Left lung (tissue), 4 donors: ENCODE measurements at regions not wholly inside any gene's neighbourhood (a gene's known extent, or its start where the extent isn't known, plus 50 kb on each side); places are given as distances from the start of the nearest gene placed in this dataset.
"Not testable (repeated sequence)": the region's sequence is repeated elsewhere in the genome, so short reads cannot be mapped to it uniquely, and the experiment has no call there.

Experiments used
- ATAC-seq: fragments of 200-7000 bp; cut with Tn5 transposase; one replicate; pipeline ENCODE4 v1.9.1; 2020; ENCODE audit warnings: moderate library complexity
- DNase-seq, 4 donors: peaks; one replicate each; pipeline ENCODE4 v3.0.0-alpha.2; 2013 to 2020
- H3K27ac ChIP-seq, 2 donors: fragments of 200-600 bp; sonication (generic) in 1 of 2; one replicate each; pipeline versions ENCODE4 v1.5.0 to v1.8.0; 2020 to 2021
- H3K27me3 ChIP-seq, 2 donors: fragments of 200-600 bp; sonication (generic) in 1 of 2; one replicate each; pipeline versions ENCODE4 v1.5.0 to v1.8.0; 2020 to 2021
- H3K36me3 ChIP-seq, 2 donors: fragments of 200-600 bp; sonication (generic) in 1 of 2; one replicate each; pipeline versions ENCODE4 v1.5.0 to v1.8.0; 2020 to 2021
- H3K4me1 ChIP-seq, 2 donors: fragments of 200-600 bp; one replicate each; pipeline ENCODE4 v1.8.0; 2021
- H3K4me3 ChIP-seq, 2 donors: fragments of 200-600 bp; sonication (generic) in 1 of 2; one replicate each; pipeline versions ENCODE4 v1.5.0 to v1.8.0; 2020 to 2021; ENCODE audit warnings: mild to moderate bottlenecking in 1 of 2
- H3K9me3 ChIP-seq, 2 donors: fragments of 200-600 bp; sonication (generic) in 1 of 2; one replicate each; pipeline versions ENCODE4 v1.5.0 to v1.8.0; 2020 to 2021
- intact Hi-C, 2 donors: fragments of 100-400 bp; cut with DNase I; formaldehyde crosslinking; loops; one replicate each; pipeline versions ENCODE4 v1.11.2 to v1.14.2; 2022
- TF ChIP-seq, protein P1 (sequence below), 2 donors: fragments of 200-600 bp; sonication (generic) in 1 of 2; IDR thresholded peaks; one replicate each; pipeline versions ENCODE4 v1.5.0 to v1.8.0; 2021; ENCODE audit warnings: antibody characterized with exemption in 2 of 2
- donor health status: DM: no; HTN: yes; CAD: no.
- donor health status: DM: no; HTN: no; CAD: no.

DNA sequence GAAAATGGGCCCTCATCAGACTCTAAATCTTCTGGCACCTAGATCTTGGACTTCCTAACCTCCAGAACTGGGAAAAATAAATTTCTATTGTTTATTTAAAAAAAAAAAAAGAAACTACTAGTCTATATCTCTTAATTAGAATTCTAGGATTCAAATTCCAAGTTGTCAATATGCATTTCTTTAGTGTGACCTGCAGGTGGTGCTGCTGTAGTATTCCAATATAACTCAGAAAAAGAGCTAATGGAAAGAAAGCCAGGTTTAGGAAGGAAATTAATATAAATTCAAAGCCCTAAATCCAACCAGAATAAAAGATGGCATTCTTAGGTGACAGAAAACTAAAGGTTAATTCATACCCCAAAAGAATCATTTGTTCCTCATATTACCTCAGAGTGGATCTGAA lies 80.0 kb upstream of the NALF2 start:
- H3K27ac ChIP-seq: no peak overlapping the region
- DNase-seq (peak in 1 of 4 donors; percentile 3), ATAC-seq (no peak)
- H3K27me3 ChIP-seq: peaks cover 0 to 7% of the 10 kb centered on the region in 2 donors
- intact Hi-C loops: no loop called here
- TF ChIP-seq, protein P1, sequence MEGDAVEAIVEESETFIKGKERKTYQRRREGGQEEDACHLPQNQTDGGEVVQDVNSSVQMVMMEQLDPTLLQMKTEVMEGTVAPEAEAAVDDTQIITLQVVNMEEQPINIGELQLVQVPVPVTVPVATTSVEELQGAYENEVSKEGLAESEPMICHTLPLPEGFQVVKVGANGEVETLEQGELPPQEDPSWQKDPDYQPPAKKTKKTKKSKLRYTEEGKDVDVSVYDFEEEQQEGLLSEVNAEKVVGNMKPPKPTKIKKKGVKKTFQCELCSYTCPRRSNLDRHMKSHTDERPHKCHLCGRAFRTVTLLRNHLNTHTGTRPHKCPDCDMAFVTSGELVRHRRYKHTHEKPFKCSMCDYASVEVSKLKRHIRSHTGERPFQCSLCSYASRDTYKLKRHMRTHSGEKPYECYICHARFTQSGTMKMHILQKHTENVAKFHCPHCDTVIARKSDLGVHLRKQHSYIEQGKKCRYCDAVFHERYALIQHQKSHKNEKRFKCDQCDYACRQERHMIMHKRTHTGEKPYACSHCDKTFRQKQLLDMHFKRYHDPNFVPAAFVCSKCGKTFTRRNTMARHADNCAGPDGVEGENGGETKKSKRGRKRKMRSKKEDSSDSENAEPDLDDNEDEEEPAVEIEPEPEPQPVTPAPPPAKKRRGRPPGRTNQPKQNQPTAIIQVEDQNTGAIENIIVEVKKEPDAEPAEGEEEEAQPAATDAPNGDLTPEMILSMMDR (IDR thresholded peaks at IDR 0.05): peak in 1 of 2 donors; percentile 29
- H3K36me3 ChIP-seq: no peaks in the 10 kb centered on the region
- no peaks in the 10 kb centered on the region for H3K4me1 ChIP-seq
- no peaks in the 10 kb centered on the region for H3K9me3 ChIP-seq
- no peak overlapping the region for H3K4me3 ChIP-seq

DNA sequence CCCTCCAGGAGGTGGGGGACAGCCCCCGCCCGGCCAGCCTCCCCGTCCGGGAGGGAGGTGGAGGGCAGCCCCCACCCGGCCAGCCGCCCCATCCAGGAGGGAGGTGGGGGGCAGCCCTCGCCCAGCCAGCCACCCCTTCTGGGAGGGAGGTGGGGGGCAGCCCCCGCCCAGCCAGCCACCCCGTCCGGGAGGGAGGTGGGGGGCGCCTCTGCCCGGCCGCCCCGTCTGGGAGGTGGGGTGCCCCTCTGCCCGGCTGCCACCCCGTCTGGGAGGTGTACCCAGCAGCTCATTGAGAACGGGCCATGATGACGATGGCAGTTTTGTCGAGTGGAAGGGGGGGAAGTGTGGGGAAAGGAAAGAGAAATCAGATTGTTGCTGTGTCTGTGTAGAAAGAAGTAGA lies 81.9 kb upstream of the NALF2 start:
- ATAC-seq, H3K27me3 ChIP-seq, H3K4me1 ChIP-seq, H3K9me3 ChIP-seq, H3K27ac ChIP-seq, H3K36me3 ChIP-seq, DNase-seq, H3K4me3 ChIP-seq, intact Hi-C loops: not testable (repeated sequence)

DNA sequence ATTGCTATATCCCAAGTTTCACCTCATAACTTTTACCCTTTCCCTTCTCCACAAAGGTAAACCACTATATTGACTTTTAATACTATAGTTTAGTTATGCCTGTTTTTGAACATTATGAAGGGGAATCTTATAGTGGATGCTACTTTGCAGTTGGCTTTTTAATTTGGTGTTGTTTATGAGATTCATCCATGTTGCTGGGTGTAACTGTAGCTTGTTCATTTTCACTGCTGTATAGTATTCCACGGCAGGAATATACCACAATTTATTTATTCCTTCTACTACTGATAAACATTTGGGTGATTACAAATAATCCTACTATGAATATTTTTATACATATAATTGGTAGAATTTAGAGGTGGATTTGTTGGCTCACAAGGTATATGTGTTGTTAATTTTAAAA lies 88.4 kb upstream of the NALF2 start:
- H3K27me3 ChIP-seq: no peaks in the 10 kb centered on the region
- H3K9me3 ChIP-seq: no peaks in the 10 kb centered on the region
- intact Hi-C loops: no loop called here
- no peak overlapping the region for H3K4me3 ChIP-seq
- no peak for DNase-seq
- no peak overlapping the region for H3K27ac ChIP-seq
- H3K4me1 ChIP-seq: no peaks in the 10 kb centered on the region
- no peaks in the 10 kb centered on the region for H3K36me3 ChIP-seq
- no peak for ATAC-seq
- TF ChIP-seq, protein P1 (IDR thresholded peaks at IDR 0.05): no peak

DNA sequence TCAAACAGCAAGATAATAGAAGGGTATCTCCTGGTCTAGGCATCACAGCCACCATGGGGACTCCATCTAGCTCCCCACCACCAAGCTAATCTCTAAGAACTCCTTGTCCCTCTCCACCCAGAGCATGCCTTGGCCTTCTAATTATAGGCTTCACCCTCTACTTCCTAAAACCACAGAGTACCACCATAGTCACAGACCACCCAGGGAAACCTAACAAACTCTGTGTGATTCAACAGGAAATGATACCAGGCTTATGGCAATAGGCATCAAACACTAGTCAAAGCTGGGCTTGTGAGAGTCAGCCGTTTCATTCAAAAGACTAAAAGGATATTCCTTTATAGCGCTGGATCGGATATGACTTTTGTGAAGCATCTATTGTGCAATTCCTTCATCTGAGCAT lies 91.5 kb upstream of the NALF2 start:
- no peaks in the 10 kb centered on the region for H3K36me3 ChIP-seq
- DNase-seq (no peak), ATAC-seq (no peak)
- H3K27ac ChIP-seq: no peak overlapping the region
- no peaks in the 10 kb centered on the region for H3K9me3 ChIP-seq
- TF ChIP-seq, protein P1 (IDR thresholded peaks at IDR 0.05): no peak
- intact Hi-C loops: no loop called here
- no peaks in the 10 kb centered on the region for H3K4me1 ChIP-seq
- no peaks in the 10 kb centered on the region for H3K27me3 ChIP-seq
- no peak overlapping the region for H3K4me3 ChIP-seq

DNA sequence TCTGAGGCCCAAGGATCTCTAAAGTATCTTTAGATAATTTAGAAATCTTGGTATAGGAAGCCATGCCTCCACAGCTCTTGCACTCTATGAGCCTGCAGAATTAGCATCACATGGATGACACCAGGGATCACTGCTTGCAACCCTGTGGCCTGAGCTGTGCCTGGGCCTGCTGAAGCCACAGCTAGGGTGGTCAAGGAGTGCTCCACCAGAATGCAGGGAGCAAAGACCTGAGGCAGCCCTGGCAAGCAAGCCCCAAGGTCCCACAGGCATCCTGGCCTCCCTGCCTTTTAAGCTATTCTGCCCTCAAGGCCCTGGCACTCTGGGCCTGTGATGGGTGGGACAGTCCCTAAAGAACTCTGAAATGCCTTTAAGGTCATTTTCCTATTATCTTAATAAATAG lies 105.2 kb upstream of the NALF2 start:
- TF ChIP-seq, protein P1 (IDR thresholded peaks at IDR 0.05): no peak
- ATAC-seq: no peak
- Histone ChIP-seq H3K27me3 (peaks cover 0 to 4% of the 10 kb centered on the region in 2 donors), H3K9me3 (no peaks in the 10 kb centered on the region), H3K27ac (no peak overlapping the region), H3K4me1 (no peaks in the 10 kb centered on the region), H3K36me3 (no peaks in the 10 kb centered on the region), H3K4me3 (no peak overlapping the region)
- no peak for DNase-seq
- intact Hi-C loops: no loop called here

DNA sequence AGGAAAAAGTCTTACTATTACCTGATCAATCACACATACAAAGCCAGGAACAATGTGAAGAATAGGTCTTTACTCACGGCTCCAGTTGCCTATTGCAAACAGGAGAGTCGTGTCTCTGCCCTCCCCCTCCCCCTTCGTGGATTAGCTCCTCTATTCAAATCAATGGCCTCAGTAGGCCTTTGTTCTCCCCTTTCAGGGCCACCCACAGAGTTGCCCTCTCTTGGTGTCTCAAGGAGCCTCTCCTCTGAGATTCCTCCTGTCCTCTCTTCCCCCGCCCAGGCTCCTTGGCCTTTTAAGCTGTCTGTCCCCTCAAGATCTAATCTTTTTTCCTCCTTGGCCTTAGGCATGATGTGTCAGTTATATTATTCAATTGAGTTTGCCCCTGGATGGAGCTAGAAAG lies 107.2 kb upstream of the NALF2 start:
- intact Hi-C loops: no loop called here
- no peaks in the 10 kb centered on the region for H3K9me3 ChIP-seq
- no peak for DNase-seq
- H3K4me3 ChIP-seq: no peak overlapping the region
- H3K27me3 ChIP-seq: peaks cover 0 to 4% of the 10 kb centered on the region in 2 donors
- H3K4me1 ChIP-seq: no peaks in the 10 kb centered on the region
- no peaks in the 10 kb centered on the region for H3K36me3 ChIP-seq
- H3K27ac ChIP-seq: no peak overlapping the region
- TF ChIP-seq, protein P1 (IDR thresholded peaks at IDR 0.05): no peak
- ATAC-seq: no peak
